ENCODE measurements at regions not wholly inside any gene's neighbourhood (a gene's known extent, or its start where the extent isn't known, plus 50 kb on each side); places are given as distances from the start of the nearest gene placed in this dataset.

DNA sequence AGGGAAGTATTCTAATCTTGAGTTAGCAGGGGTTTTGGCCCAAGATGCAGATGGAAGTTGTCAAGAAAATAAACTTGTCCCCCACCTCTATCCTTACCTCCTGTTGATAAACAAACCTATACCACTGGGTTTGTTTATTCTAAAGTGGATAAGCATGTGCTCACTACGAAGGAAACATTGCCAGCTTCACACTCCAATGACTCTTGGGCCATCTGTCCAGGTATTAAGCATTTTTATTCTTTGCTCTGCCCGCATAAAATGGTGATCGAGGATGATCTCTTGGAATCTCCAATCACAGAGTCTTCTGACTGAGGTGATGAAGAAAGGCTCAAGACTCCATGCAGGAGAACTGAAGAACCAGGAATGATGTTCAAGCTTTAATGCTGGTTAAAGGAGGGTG lies 1908.4 kb upstream of the PIK3C3 start:
- TF ChIP-seq, protein P1, sequence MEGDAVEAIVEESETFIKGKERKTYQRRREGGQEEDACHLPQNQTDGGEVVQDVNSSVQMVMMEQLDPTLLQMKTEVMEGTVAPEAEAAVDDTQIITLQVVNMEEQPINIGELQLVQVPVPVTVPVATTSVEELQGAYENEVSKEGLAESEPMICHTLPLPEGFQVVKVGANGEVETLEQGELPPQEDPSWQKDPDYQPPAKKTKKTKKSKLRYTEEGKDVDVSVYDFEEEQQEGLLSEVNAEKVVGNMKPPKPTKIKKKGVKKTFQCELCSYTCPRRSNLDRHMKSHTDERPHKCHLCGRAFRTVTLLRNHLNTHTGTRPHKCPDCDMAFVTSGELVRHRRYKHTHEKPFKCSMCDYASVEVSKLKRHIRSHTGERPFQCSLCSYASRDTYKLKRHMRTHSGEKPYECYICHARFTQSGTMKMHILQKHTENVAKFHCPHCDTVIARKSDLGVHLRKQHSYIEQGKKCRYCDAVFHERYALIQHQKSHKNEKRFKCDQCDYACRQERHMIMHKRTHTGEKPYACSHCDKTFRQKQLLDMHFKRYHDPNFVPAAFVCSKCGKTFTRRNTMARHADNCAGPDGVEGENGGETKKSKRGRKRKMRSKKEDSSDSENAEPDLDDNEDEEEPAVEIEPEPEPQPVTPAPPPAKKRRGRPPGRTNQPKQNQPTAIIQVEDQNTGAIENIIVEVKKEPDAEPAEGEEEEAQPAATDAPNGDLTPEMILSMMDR (IDR thresholded peaks at IDR 0.05), result no peak
- no peak for TF ChIP-seq EZH2phosphoT487 (IDR thresholded peaks at IDR 0.05)
